Brain microvascular endothelial cell (primary cell): ENCODE measurements at regions not wholly inside any gene's neighbourhood (a gene's known extent, or its start where the extent isn't known, plus 50 kb on each side); places are given as distances from the start of the nearest gene placed in this dataset.

Experiments used
- DNase-seq: peaks from one replicate; pipeline ENCODE4 v3.0.0-alpha.2; 2020
- H3K27ac ChIP-seq: fragments of 250-450 bp; sonication (Bioruptor Pico); 2 replicates; pipeline ENCODE4 v1.5.1; 2020; ENCODE audit warnings: mild to moderate bottlenecking, moderate library complexity
- H3K27me3 ChIP-seq: fragments of 250-450 bp; sonication (Bioruptor Pico); replicated peaks from 2 replicates; pipeline ENCODE4 v1.5.1; 2020; ENCODE audit warnings: mild to moderate bottlenecking
- H3K36me3 ChIP-seq: fragments of 250-450 bp; sonication (Bioruptor Pico); replicated peaks from 2 replicates; pipeline ENCODE4 v1.5.1; 2020; ENCODE audit warnings: mild to moderate bottlenecking
- H3K4me3 ChIP-seq: 2 replicates; pipeline ENCODE4 v1.5.1; 2011; ENCODE audit warnings: low read depth, mild to moderate bottlenecking, control low read depth, low read length, moderate library complexity
- in situ Hi-C: cut with HindIII; loops from 2 replicates; pipeline ENCODE4 v1.10.0; 2017; ENCODE audit warnings: low sequenced_read_pairs, low pct_ligation_motif_present
- TF ChIP-seq, protein P1 (sequence below): IDR thresholded peaks from 2 replicates; pipeline ENCODE4 v1.5.1; 2011; ENCODE audit warnings: low read depth, mild to moderate bottlenecking, moderate library complexity, low read length, control low read depth, inconsistent platforms; ENCODE audit errors: missing control alignments

DNA sequence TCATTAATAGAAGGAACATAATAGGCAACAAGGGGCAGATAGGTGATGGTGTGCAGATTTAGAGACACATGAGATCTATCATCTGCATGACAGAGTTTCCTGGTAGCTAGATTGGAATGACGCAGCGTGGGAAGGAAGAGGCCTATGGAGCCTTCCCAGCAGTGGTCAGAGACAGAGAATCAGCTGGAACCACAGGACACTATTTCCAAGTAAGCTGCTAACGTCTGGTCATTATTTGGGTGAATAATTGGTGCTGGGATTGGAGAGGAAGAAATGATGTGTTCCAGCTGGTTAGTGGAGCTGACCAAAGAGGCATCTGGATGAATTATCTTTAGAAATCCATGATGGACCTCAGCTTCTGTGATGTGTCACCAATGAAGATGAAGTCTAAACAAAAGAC, 91.2 kb upstream of the PRR16 start:
- Histone ChIP-seq H3K27me3 (no peaks in the 10 kb centered on the region), H3K27ac (no peak overlapping the region), H3K4me3 (no peak overlapping the region), H3K36me3 (no peaks in the 10 kb centered on the region)
- DNase-seq = peak; percentile 40
- in situ Hi-C loops = no loop called here
- TF ChIP-seq, protein P1, sequence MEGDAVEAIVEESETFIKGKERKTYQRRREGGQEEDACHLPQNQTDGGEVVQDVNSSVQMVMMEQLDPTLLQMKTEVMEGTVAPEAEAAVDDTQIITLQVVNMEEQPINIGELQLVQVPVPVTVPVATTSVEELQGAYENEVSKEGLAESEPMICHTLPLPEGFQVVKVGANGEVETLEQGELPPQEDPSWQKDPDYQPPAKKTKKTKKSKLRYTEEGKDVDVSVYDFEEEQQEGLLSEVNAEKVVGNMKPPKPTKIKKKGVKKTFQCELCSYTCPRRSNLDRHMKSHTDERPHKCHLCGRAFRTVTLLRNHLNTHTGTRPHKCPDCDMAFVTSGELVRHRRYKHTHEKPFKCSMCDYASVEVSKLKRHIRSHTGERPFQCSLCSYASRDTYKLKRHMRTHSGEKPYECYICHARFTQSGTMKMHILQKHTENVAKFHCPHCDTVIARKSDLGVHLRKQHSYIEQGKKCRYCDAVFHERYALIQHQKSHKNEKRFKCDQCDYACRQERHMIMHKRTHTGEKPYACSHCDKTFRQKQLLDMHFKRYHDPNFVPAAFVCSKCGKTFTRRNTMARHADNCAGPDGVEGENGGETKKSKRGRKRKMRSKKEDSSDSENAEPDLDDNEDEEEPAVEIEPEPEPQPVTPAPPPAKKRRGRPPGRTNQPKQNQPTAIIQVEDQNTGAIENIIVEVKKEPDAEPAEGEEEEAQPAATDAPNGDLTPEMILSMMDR = no peak

DNA sequence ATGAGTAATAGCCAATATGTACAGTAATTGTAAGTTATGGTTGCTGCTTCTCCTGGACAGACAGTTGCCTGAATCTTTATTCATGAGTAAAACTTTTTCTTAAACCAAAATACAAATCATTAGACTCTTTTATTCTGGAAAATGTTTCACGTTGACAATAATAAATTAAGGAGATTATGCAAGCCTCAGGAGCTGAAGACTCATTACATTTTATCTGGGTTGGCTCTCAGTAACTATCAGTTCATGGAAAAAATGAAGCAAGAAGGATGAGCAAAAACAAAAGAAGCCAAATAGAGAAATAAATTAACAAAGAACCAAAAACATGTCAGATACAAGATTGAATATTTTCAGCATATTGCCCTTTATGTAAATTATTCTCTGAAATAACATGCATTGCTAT, 88.9 kb upstream of the PRR16 start:
- H3K27me3 ChIP-seq = no peaks in the 10 kb centered on the region
- H3K27ac ChIP-seq = no peak overlapping the region
- H3K4me3 ChIP-seq = no peak overlapping the region
- no peak for DNase-seq
- TF ChIP-seq, protein P1 = no peak
- in situ Hi-C loops = no loop called here
- no peaks in the 10 kb centered on the region for H3K36me3 ChIP-seq

DNA sequence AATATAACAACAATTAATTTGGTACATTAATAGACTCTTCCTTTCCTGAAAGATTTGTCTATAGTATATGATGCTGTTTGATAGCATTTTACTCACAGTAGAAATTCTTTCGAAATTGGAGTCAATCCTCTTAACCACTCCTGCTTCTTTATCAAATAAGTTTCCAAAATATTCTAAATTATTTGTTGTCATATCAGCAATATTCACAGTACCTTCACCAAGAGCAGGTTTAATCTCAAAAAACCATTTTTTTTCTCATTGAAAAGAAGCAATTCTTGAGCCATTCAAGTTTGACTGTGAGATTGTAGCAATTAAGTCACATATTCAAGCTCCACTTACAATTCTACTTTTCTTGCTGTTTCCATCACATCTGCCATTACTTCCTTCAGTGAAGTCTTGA, 83.5 kb upstream of the PRR16 start:
- Histone ChIP-seq H3K27me3 (no peaks in the 10 kb centered on the region), H3K4me3 (no peak overlapping the region), H3K27ac (no peak overlapping the region), H3K36me3 (no peaks in the 10 kb centered on the region)
- in situ Hi-C loops = no loop called here
- TF ChIP-seq, protein P1 = no peak
- DNase-seq = no peak

DNA sequence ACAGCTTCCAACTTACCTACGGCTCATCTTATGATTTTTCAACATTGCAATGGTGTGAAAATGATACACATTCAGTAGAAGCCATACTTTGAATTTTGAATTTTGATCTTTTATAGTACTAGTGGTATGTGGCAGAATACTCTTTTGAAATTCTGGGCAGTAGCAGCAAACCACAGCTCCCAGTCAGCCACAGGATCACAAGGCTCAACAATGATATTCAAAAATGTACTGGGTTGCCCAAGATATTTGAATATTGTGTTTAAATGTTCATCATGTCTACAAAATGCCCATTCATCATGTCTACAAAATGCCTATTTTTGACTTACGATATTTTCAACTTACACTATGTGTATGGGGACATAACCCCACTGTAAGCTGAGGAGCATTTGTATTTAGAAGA, 81.3 kb upstream of the PRR16 start:
- TF ChIP-seq, protein P1 = no peak
- H3K4me3 ChIP-seq = no peak overlapping the region
- no peaks in the 10 kb centered on the region for H3K36me3 ChIP-seq
- no peaks in the 10 kb centered on the region for H3K27me3 ChIP-seq
- in situ Hi-C loops = no loop called here
- H3K27ac ChIP-seq = no peak overlapping the region
- DNase-seq = no peak

DNA sequence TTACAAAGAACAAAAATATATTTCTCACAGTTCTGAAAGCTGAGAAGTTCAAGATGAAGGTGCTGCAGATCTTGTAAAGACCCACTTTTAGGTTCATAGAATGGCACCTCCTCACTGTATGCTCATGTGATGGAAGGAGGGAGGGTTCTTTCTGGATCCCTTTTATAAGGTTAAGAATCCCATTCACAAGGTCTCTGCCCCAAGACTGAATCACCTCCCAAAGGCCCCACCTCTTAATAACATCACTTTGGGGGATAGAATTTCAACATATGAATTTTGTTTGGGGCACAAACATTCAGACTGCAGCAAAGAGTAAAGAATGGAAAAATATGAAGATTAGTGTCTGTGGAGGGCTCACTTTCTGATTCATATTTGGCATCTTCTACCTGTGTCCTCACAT, 77.1 kb upstream of the PRR16 start:
- Histone ChIP-seq H3K4me3 (no peak overlapping the region), H3K36me3 (no peaks in the 10 kb centered on the region), H3K27me3 (no peaks in the 10 kb centered on the region), H3K27ac (no peak overlapping the region)
- no peak for DNase-seq
- in situ Hi-C loops = no loop called here
- TF ChIP-seq, protein P1 = no peak

DNA sequence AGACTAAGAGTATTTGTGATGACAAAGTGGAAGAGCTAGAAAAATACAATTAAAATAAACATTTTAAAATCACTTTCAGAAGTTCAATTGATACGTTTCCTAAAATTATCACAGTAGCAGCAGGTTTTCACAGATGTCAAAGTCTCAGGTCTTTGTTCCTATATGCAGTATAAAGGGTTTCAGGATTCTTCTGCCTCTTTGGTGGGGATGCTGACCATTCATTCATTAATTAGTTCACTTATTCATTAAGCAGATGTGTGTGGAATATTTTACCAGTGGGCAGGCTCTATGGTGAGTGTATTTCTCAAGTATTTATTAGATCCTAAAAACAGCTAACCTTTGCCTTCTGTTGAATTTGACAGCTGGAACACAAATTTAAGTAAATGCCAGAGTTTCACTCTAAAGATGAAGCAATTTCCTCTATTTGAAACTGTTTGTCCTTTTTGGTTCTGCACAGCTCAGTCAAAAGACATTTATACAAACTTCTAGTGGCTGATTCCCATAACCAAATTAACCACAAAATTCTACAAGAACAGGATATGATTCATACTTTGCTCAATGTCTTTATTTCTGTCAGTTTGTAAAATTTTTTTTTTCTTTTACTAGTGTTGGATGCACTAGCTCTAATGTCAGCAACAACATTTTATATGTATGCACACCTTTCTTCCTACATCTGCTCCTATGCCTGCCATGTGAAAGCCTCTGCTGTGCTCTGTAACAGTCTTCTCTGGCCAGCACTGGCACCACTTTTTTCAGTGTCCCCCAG, 75.9 kb upstream of the PRR16 start:
- Histone ChIP-seq H3K27ac (peak overlapping the region; percentile 62), H3K36me3 (no peaks in the 10 kb centered on the region), H3K27me3 (no peaks in the 10 kb centered on the region), H3K4me3 (no peak overlapping the region)
- in situ Hi-C loops = no loop called here
- TF ChIP-seq, protein P1 = no peak
- DNase-seq = peak; percentile 48
